ENCODE measurements at regions not wholly inside any gene's neighbourhood (a gene's known extent, or its start where the extent isn't known, plus 50 kb on each side); places are given as distances from the start of the nearest gene placed in this dataset.

DNA sequence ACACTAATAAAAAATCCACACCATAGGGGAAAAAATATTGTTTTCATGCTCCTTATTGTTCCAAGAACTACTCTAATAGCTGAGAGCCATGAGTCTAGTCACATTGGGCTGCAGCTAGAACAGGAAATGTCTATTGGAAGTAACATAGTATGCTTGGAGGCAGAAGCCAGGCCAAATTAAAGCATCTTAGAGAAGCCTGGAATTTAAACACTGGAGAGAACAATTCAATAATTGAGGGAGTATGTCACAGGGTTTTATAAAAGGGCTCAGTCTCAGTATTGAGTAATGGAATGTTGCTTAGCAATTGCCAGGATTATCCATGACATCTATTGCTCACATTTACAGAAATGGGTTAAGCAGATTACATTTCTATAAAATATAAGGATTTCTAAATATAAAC, 471.3 kb downstream of the LMO4 start:
- TF ChIP-seq, protein P1, sequence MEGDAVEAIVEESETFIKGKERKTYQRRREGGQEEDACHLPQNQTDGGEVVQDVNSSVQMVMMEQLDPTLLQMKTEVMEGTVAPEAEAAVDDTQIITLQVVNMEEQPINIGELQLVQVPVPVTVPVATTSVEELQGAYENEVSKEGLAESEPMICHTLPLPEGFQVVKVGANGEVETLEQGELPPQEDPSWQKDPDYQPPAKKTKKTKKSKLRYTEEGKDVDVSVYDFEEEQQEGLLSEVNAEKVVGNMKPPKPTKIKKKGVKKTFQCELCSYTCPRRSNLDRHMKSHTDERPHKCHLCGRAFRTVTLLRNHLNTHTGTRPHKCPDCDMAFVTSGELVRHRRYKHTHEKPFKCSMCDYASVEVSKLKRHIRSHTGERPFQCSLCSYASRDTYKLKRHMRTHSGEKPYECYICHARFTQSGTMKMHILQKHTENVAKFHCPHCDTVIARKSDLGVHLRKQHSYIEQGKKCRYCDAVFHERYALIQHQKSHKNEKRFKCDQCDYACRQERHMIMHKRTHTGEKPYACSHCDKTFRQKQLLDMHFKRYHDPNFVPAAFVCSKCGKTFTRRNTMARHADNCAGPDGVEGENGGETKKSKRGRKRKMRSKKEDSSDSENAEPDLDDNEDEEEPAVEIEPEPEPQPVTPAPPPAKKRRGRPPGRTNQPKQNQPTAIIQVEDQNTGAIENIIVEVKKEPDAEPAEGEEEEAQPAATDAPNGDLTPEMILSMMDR (conservative IDR thresholded peaks at IDR 0.05 in 1 of 2, IDR thresholded peaks at IDR 0.05 in 1 of 2; ENCODE audit: extremely low read depth in 1 of 2, insufficient read depth in 1 of 2, low read depth in 1 of 2, low read length in 2 of 2), result no peak
- TF ChIP-seq EZH2 (IDR thresholded peaks at IDR 0.05; ENCODE audit: borderline replicate concordance, low read length), result no peak
